Endothelial cell of umbilical vein (primary cell): ENCODE measurements at regions not wholly inside any gene's neighbourhood (a gene's known extent, or its start where the extent isn't known, plus 50 kb on each side); places are given as distances from the start of the nearest gene placed in this dataset.

ENCODE experiments used
- BruUV-seq: library from RNA; stranded (reverse); fragments of 400-500 nt; replicated peaks from 2 replicates; lab custom pipeline; 2021; lab: Mats Ljungman, UMichigan
- CTCF ChIA-PET: fragments of 300-600, 350-600 bp; sonication (Branson Sonifier 250); formaldehyde crosslinking; loops from one replicate; lab custom pipeline; 2021; ENCODE audit warnings: antibody characterized with exemption, inconsistent platforms; lab: Charles Lee
- POLR2A ChIA-PET: fragments of 300-600, 350-600 bp; sonication (Branson Sonifier 250); formaldehyde crosslinking; loops from one replicate; lab custom pipeline; 2021; ENCODE audit warnings: antibody characterized with exemption, inconsistent platforms; lab: Charles Lee
- DNase-seq: peaks from one replicate; pipeline ENCODE4 v3.0.0-alpha.2; 2011; ENCODE audit warnings: low read depth, low spot score
- FAIRE-seq: peaks from 2 replicates; lab custom pipeline; 2011; peaks lifted over from hg19 to GRCh38; lab: Jason Lieb, UNC
- H2AFZ ChIP-seq: 2 replicates; pipeline ENCODE4 v1.6.0; 2012; ENCODE audit warnings: low read depth, low read length, control low read depth, inconsistent platforms
- H3K27ac ChIP-seq: 2 replicates; pipeline ENCODE4 v1.5.1; 2011; ENCODE audit warnings: low read depth, mild to moderate bottlenecking, control low read depth, low read length, moderate library complexity; ENCODE audit not compliant: insufficient read depth
- H3K27me3 ChIP-seq, 2 experiments: 2 replicates each; pipeline versions ENCODE4 v1.6.0 to v1.6.1; 2011; ENCODE audit warnings: low read length in 2 of 2, mixed read lengths in 1 of 2; ENCODE audit not compliant: control insufficient read depth in 2 of 2, insufficient read depth in 2 of 2
- H3K36me3 ChIP-seq, 2 experiments: 2 replicates in 1 of 2; 3 replicates in 1 of 2; pipeline ENCODE4 v1.5.1; 2011; ENCODE audit warnings: low read length in 2 of 2, mild to moderate bottlenecking in 1 of 2, moderate library complexity in 1 of 2; ENCODE audit not compliant: control insufficient read depth in 2 of 2, insufficient read depth in 2 of 2; ENCODE audit errors: extremely low read depth in 1 of 2
- H3K4me1 ChIP-seq: 3 replicates; pipeline ENCODE4 v1.5.1; 2011; ENCODE audit warnings: mild to moderate bottlenecking, low read length; ENCODE audit not compliant: control insufficient read depth, insufficient read depth; ENCODE audit errors: extremely low read depth
- H3K4me2 ChIP-seq: 2 replicates; pipeline ENCODE4 v1.6.1; 2011; ENCODE audit warnings: low read length, control low read depth, mixed read lengths; ENCODE audit not compliant: insufficient read depth
- H3K4me3 ChIP-seq, 3 experiments: fragments of 200-600 bp in 1 of 3; sonication (generic), shearing (Covaris generic) in 1 of 3; replicated peaks in 1 of 3; 2 replicates each; pipeline ENCODE4 v1.5.1; 2011 to 2016; ENCODE audit warnings: control low read depth in 3 of 3, low read length in 3 of 3, mild to moderate bottlenecking in 2 of 3, inconsistent platforms in 1 of 3, low read depth in 1 of 3, moderate library complexity in 1 of 3; ENCODE audit not compliant: insufficient read depth in 1 of 3
- H3K79me2 ChIP-seq: 2 replicates; pipeline ENCODE4 v1.6.0; 2012; ENCODE audit warnings: low read length, inconsistent platforms; ENCODE audit not compliant: control insufficient read depth, insufficient read depth
- H3K9ac ChIP-seq: replicated peaks from 2 replicates; pipeline ENCODE3; 2011; ENCODE audit warnings: low read length, control low read depth; ENCODE audit not compliant: insufficient read depth; ENCODE audit errors: extremely low read depth
- H3K9me1 ChIP-seq: replicated peaks from 3 replicates; pipeline ENCODE4 v1.6.0; 2011; ENCODE audit warnings: mild to moderate bottlenecking, low read length; ENCODE audit not compliant: control insufficient read depth, insufficient read depth; ENCODE audit errors: extremely low read depth
- H3K9me3 ChIP-seq: replicated peaks from 2 replicates; pipeline ENCODE4 v1.5.1; 2012; ENCODE audit warnings: low read length, inconsistent platforms; ENCODE audit not compliant: control insufficient read depth, insufficient read depth
- H4K20me1 ChIP-seq: replicated peaks from 2 replicates; pipeline ENCODE3; 2011; ENCODE audit warnings: mild to moderate bottlenecking, low read length; ENCODE audit not compliant: control insufficient read depth, insufficient read depth; ENCODE audit errors: extremely low read depth
- CTCF ChIP-seq, 2 donors: IDR thresholded peaks; 1 replicate in 1 of 2; 2 replicates in 1 of 2; pipeline ENCODE4 v1.5.1; 2011; ENCODE audit warnings: low read length in 2 of 2, mild to moderate bottlenecking in 2 of 2, moderate library complexity in 2 of 2, control low read depth in 1 of 2, inconsistent platforms in 1 of 2, low read depth in 1 of 2; ENCODE audit not compliant: insufficient read depth in 1 of 2; ENCODE audit errors: extremely low read depth in 1 of 2
- EZH2 ChIP-seq: IDR thresholded peaks from 2 replicates; pipeline ENCODE4 v1.6.1; 2012; ENCODE audit warnings: borderline replicate concordance, low read depth, mild to moderate bottlenecking, moderate library complexity, low read length, inconsistent platforms; ENCODE audit not compliant: severe bottlenecking
- JUN ChIP-seq: IDR thresholded peaks from 2 replicates; pipeline ENCODE4 v1.6.1; 2011; ENCODE audit warnings: borderline replicate concordance, low read depth; ENCODE audit not compliant: insufficient read length, insufficient read depth
- MAX ChIP-seq: IDR thresholded peaks from 2 replicates; pipeline ENCODE4 v1.6.1; 2011; ENCODE audit not compliant: insufficient read depth, insufficient read length
- MYC ChIP-seq: IDR thresholded peaks from one replicate; pipeline ENCODE4 v1.6.1; 2011; ENCODE audit warnings: mild to moderate bottlenecking, low read depth, low read length
- POLR2A ChIP-seq: IDR thresholded peaks from 2 replicates; pipeline ENCODE4 v1.6.1; 2012; ENCODE audit warnings: low read depth, mild to moderate bottlenecking, control low read depth, low read length
- POLR2AphosphoS5 ChIP-seq: IDR thresholded peaks from 2 replicates; pipeline ENCODE4 v1.6.1; 2012; ENCODE audit warnings: low read depth, mild to moderate bottlenecking, control low read depth, low read length, moderate library complexity; ENCODE audit not compliant: insufficient read depth
- dilution Hi-C: fragments of 300-500 bp; cut with MboI; formaldehyde crosslinking; loops from one replicate; pipeline ENCODE4 v1.15.0; 2019; ENCODE audit warnings: low sequenced_read_pairs; ENCODE audit not compliant: extremely low pct_ligation_motif_present
- intact Hi-C: fragments of 100-400 bp; cut with micrococcal nuclease; formaldehyde crosslinking; loops from one replicate; pipeline ENCODE4 v1.10.0; 2022

- ChIA-PET POLR2A (no interaction called here), CTCF (no interaction called here)
- Histone ChIP-seq H3K36me3 (no peaks in the 10 kb centered on the region), H3K9me1 (no peaks in the 10 kb centered on the region), H3K4me2 (no peak overlapping the region), H3K27me3 (peaks cover 7 to 8% of the 10 kb centered on the region in 2 experiments), H4K20me1 (no peaks in the 10 kb centered on the region), H3K9me3 (no peaks in the 10 kb centered on the region), H3K4me3 (no peak overlapping the region), H3K4me1 (no peaks in the 10 kb centered on the region), H3K27ac (no peak overlapping the region), H2AFZ (no peak overlapping the region), H3K79me2 (no peaks in the 10 kb centered on the region), H3K9ac (no peak overlapping the region)
- no peak for DNase-seq
- dilution Hi-C loops (no loop called here), intact Hi-C loops (no loop called here)
- no peak for TF ChIP-seq CTCF (IDR thresholded peaks at IDR 0.05; ENCODE audit: extremely low read depth in 1 of 2, insufficient read depth in 1 of 2, low read depth in 1 of 2, low read length in 2 of 2)
- no peak for TF ChIP-seq POLR2AphosphoS5
- no peak for TF ChIP-seq JUN
- TF ChIP-seq MAX: no peak
- TF ChIP-seq POLR2A: no peak
- no peak for TF ChIP-seq MYC
- TF ChIP-seq EZH2: no peak
- FAIRE-seq: no peak
- BruUV-seq: no TSS peak
Measured at GRCh38 chr12:112573141-112573540, 154.4 kb downstream of the PTPN11 start.
